ENCODE measurements at regions not wholly inside any gene's neighbourhood (a gene's known extent, or its start where the extent isn't known, plus 50 kb on each side); places are given as distances from the start of the nearest gene placed in this dataset.

DNA sequence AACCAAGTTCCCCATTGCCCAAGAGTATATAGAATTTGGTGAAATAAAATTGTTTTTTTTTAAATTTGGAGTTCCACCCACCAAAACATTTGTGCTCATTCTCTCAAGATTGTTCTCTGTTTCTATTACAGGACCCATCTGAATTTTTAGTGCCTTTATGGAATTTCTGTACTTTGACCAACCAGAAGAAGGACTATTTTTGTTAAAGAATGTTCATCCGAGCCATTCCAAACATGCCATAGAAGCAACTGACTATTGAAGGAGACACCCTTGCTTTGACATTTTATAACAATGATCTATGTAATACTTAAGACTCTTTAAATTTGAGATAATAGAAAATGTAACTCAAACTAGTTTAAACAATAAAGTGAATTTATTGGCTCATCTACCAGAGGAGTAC lies 655.7 kb upstream of the ADAMTS5 start (continued):
- TF ChIP-seq ARID3A (IDR thresholded peaks at IDR 0.05; ENCODE audit: borderline replicate concordance, low read depth, low read length) = no peak

DNA sequence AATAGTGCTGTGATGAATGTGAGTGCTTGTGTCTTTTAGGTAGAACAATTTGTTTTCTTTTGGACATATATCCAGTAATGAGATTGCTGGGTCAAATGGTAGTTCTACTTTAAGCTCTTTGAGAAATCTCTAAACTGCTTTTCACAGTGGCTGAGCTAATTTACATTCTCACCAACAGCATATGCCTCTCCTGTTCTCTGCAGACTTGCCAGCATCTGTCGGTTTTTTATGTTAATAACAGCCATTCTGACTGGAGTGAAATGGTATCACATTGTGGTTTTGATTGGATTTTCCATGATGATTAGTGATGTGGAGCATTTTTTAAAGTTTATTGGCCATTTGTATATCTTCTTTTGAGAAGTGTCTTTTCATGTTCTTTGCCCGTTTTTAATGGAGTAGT lies 647.3 kb upstream of the ADAMTS5 start:
- BruUV-seq (replicated peaks) = no TSS peak

More for the DNA sequence above, 647.3 kb upstream of the ADAMTS5 start:
- POLR2A ChIA-PET = no interaction called here
- Histone ChIP-seq H3K4me1 (replicated peaks in 1 of 2; ENCODE audit: control insufficient read depth in 2 of 2, insufficient read depth in 2 of 2, low read length in 2 of 2) (no peaks in the 10 kb centered on the region), H2AFZ (ENCODE audit: low read depth, low read length) (no peak overlapping the region), H3K36me3 (ENCODE audit: control insufficient read depth, insufficient read depth, low read length) (no peaks in the 10 kb centered on the region), H3K9me3 (replicated peaks; ENCODE audit: control insufficient read depth, insufficient read depth, low read depth, low read length) (no peaks in the 10 kb centered on the region; the same call in 1 of the 2 replicates), H3K27me3 (ENCODE audit: control insufficient read depth in 2 of 2, insufficient read depth in 2 of 2, low read length in 2 of 2) (no peaks in the 10 kb centered on the region), H3K9ac (ENCODE audit: insufficient read depth in 1 of 2, low read depth in 2 of 2, low read length in 2 of 2) (no peak overlapping the region), H3K4me2 (ENCODE audit: insufficient read depth, low read length) (no peak overlapping the region), H3K79me2 (ENCODE audit: control insufficient read depth, insufficient read depth, low read length) (no peaks in the 10 kb centered on the region), H3K4me3 (no peak overlapping the region), H3K9me1 (ENCODE audit: control insufficient read depth, insufficient read depth, low read length) (no peaks in the 10 kb centered on the region), H4K20me1 (replicated peaks; ENCODE audit: control insufficient read depth, insufficient read depth, low read length) (no peaks in the 10 kb centered on the region), H3K27ac (ENCODE audit: extremely low read depth, low read depth, low read length) (no peak overlapping the region)
- FAIRE-seq (no peak), ATAC-seq (no peak), DNase-seq (ENCODE audit: extremely low read depth in 1 of 4, low spot score in 3 of 4) (no peak)
- in situ Hi-C loops (cut with MboI) (no loop called here), intact Hi-C loops (cut with micrococcal nuclease) (no loop called here)
- 0% methylated on average over 2 of the region's 2 CpGs for WGBS (ENCODE audit: insufficient coverage, low coverage, missing lambda C conversion rate)
- CTCF ChIA-PET (ENCODE audit: low intra/inter-chr PET ratio) = interaction anchor here (0.7 kb wide), 1 partner anchor 327 kb away, joined by 3 read pairs; no protein-coding TSS in a partner anchor
- no peak for TF ChIP-seq ZNF584 (CRISPR knock-in tag; IDR thresholded peaks at IDR 0.05; ENCODE audit: low read depth)
- TF ChIP-seq TBP (optimal IDR thresholded peaks at IDR 0.05; ENCODE audit: low read depth, low read length) = no peak
- no peak for TF ChIP-seq ZNF280A (IDR thresholded peaks at IDR 0.05; ENCODE audit: low read depth, partially characterized antibody)
- no peak for TF ChIP-seq PHB (CRISPR knock-in tag; IDR thresholded peaks at IDR 0.05)
- TF ChIP-seq ZNF140 (CRISPR knock-in tag; IDR thresholded peaks at IDR 0.05) = no peak
- no peak for TF ChIP-seq OTX1 (CRISPR knock-in tag; IDR thresholded peaks at IDR 0.05)
- TF ChIP-seq, protein P1, sequence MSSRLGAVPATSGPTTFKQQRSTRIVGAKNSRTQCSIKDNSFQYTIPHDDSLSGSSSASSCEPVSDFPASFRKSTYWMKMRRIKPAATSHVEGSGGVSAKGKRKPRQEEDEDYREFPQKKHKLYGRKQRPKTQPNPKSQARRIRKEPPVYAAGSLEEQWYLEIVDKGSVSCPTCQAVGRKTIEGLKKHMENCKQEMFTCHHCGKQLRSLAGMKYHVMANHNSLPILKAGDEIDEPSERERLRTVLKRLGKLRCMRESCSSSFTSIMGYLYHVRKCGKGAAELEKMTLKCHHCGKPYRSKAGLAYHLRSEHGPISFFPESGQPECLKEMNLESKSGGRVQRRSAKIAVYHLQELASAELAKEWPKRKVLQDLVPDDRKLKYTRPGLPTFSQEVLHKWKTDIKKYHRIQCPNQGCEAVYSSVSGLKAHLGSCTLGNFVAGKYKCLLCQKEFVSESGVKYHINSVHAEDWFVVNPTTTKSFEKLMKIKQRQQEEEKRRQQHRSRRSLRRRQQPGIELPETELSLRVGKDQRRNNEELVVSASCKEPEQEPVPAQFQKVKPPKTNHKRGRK (tag; IDR thresholded peaks at IDR 0.05) = no peak
- TF ChIP-seq RBM39 (optimal IDR thresholded peaks at IDR 0.05; ENCODE audit: low read depth, low read length) = no peak
- no peak for TF ChIP-seq FOXJ3 (CRISPR knock-in tag; IDR thresholded peaks at IDR 0.05)
- TF ChIP-seq NR3C1 (CRISPR knock-in tag; IDR thresholded peaks at IDR 0.05) = no peak
- TF ChIP-seq ERF (CRISPR knock-in tag; IDR thresholded peaks at IDR 0.05) = no peak
- no peak for TF ChIP-seq TAF15 (IDR thresholded peaks at IDR 0.05; ENCODE audit: low read depth, low read length)
- no peak for TF ChIP-seq SRSF7 (optimal IDR thresholded peaks at IDR 0.05; ENCODE audit: low read depth, low read length)
- TF ChIP-seq ZNF253 (CRISPR knock-in tag; conservative IDR thresholded peaks at IDR 0.05) = no peak
- no peak for TF ChIP-seq ZFX (CRISPR knock-in tag; IDR thresholded peaks at IDR 0.05)
- no peak for TF ChIP-seq ZBTB7A (IDR thresholded peaks at IDR 0.05; ENCODE audit: borderline replicate concordance, control insufficient read depth, low read depth, low read length)
- no peak for TF ChIP-seq ZNF717 (CRISPR knock-in tag; IDR thresholded peaks at IDR 0.05)
